Thyroid gland (tissue), 4 donors: ENCODE measurements at regions not wholly inside any gene's neighbourhood (a gene's known extent, or its start where the extent isn't known, plus 50 kb on each side); places are given as distances from the start of the nearest gene placed in this dataset.

Source experiments
- CTCF ChIP-seq, 6 experiments: fragments of 200-600 bp in 3 of 6; fragments of 450-650 bp in 3 of 6; sonication (generic) in 3 of 6; IDR thresholded peaks; one replicate each; pipeline ENCODE4 v1.5.1; 2016 to 2019; ENCODE audit warnings: antibody characterized with exemption in 6 of 6, mild to moderate bottlenecking in 2 of 6, inconsistent platforms in 1 of 6, moderate library complexity in 1 of 6
- POLR2A ChIP-seq, 2 donors: fragments of 450-650 bp; IDR thresholded peaks; one replicate each; pipeline ENCODE4 v1.6.1; 2017; ENCODE audit warnings: antibody characterized with exemption in 2 of 2, mild to moderate bottlenecking in 2 of 2, moderate library complexity in 1 of 2

GRCh38 chr2:217231724-217232123 lies 371.9 kb upstream of the TNP1 start:
- TF ChIP-seq POLR2A (IDR thresholded peaks at IDR 0.05) (no peak), CTCF (IDR thresholded peaks at IDR 0.05) (no peak)
